ENCODE measurements at regions not wholly inside any gene's neighbourhood (a gene's known extent, or its start where the extent isn't known, plus 50 kb on each side); places are given as distances from the start of the nearest gene placed in this dataset.

GRCh38 chr2:128554151-128554769 lies 235.6 kb upstream of the HS6ST1 start:
- DNase-seq (ENCODE audit: low read depth, low spot score), result no peak
- peaks cover 6% of the 10 kb centered on the region for H3K9me3 ChIP-seq (ENCODE audit: control insufficient read depth, insufficient read depth, low read length)
- no peak overlapping the region for H3K27ac ChIP-seq (ENCODE audit: low read depth, low read length)
- CTCF ChIA-PET, result no interaction called here
- H3K4me3 ChIP-seq (ENCODE audit: low read depth, low read length), result no peak overlapping the region
- H3K27me3 ChIP-seq (ENCODE audit: control insufficient read depth, insufficient read depth, low read length), result no peaks in the 10 kb centered on the region
- TF ChIP-seq CTCF (IDR thresholded peaks at IDR 0.05; ENCODE audit: low read depth, low read length), result no peak
- POLR2A ChIA-PET, result no interaction called here

GRCh38 chr2:128555433-128555832 lies 236.8 kb upstream of the HS6ST1 start:
- ChIA-PET POLR2A (no interaction called here), CTCF (interaction anchor here (0.5 kb wide), 1 partner anchor 8 kb away, joined by 5 read pairs; no protein-coding TSS in a partner anchor)
- Histone ChIP-seq H3K9me3 (ENCODE audit: control insufficient read depth, insufficient read depth, low read length) (peaks cover 6% of the 10 kb centered on the region), H3K27me3 (ENCODE audit: control insufficient read depth, insufficient read depth, low read length) (no peaks in the 10 kb centered on the region), H3K4me3 (ENCODE audit: low read depth, low read length) (no peak overlapping the region), H3K27ac (ENCODE audit: low read depth, low read length) (no peak overlapping the region)
- TF ChIP-seq CTCF (IDR thresholded peaks at IDR 0.05; ENCODE audit: low read depth, low read length), result no peak
- no peak for DNase-seq (ENCODE audit: low read depth, low spot score)

GRCh38 chr2:128556089-128556488 lies 237.4 kb upstream of the HS6ST1 start:
- ChIA-PET CTCF (no interaction called here), POLR2A (interaction anchor here (0.6 kb wide), 1 partner anchor 142 kb away, joined by 10 read pairs; no protein-coding TSS in a partner anchor)
- no peaks in the 10 kb centered on the region for H3K27me3 ChIP-seq (ENCODE audit: control insufficient read depth, insufficient read depth, low read length)
- H3K4me3 ChIP-seq (ENCODE audit: low read depth, low read length), result no peak overlapping the region
- no peak for DNase-seq (ENCODE audit: low read depth, low spot score)
- no peak overlapping the region for H3K27ac ChIP-seq (ENCODE audit: low read depth, low read length)
- H3K9me3 ChIP-seq (ENCODE audit: control insufficient read depth, insufficient read depth, low read length), result peaks cover 6% of the 10 kb centered on the region
- TF ChIP-seq CTCF (IDR thresholded peaks at IDR 0.05; ENCODE audit: low read depth, low read length), result no peak

GRCh38 chr2:128556633-128557032 lies 238.0 kb upstream of the HS6ST1 start:
- Histone ChIP-seq H3K4me3 (ENCODE audit: low read depth, low read length) (no peak overlapping the region), H3K27me3 (ENCODE audit: control insufficient read depth, insufficient read depth, low read length) (no peaks in the 10 kb centered on the region), H3K27ac (ENCODE audit: low read depth, low read length) (no peak overlapping the region), H3K9me3 (ENCODE audit: control insufficient read depth, insufficient read depth, low read length) (peaks cover 6% of the 10 kb centered on the region)
- ChIA-PET POLR2A (interaction anchor here (0.6 kb wide), 1 partner anchor 141 kb away, joined by 10 read pairs; no protein-coding TSS in a partner anchor), CTCF (no interaction called here)
- TF ChIP-seq CTCF (IDR thresholded peaks at IDR 0.05; ENCODE audit: low read depth, low read length), result no peak
- DNase-seq (ENCODE audit: low read depth, low spot score), result no peak

GRCh38 chr2:128557069-128557468 lies 238.4 kb upstream of the HS6ST1 start:
- no peak overlapping the region for H3K4me3 ChIP-seq (ENCODE audit: low read depth, low read length)
- CTCF ChIA-PET, result no interaction called here

More at GRCh38 chr2:128557069-128557468, 238.4 kb upstream of the HS6ST1 start:
- H3K27ac ChIP-seq (ENCODE audit: low read depth, low read length), result no peak overlapping the region
- peaks cover 6% of the 10 kb centered on the region for H3K9me3 ChIP-seq (ENCODE audit: control insufficient read depth, insufficient read depth, low read length)
- TF ChIP-seq CTCF (IDR thresholded peaks at IDR 0.05; ENCODE audit: low read depth, low read length), result no peak
- no peak for DNase-seq (ENCODE audit: low read depth, low spot score)
- no peaks in the 10 kb centered on the region for H3K27me3 ChIP-seq (ENCODE audit: control insufficient read depth, insufficient read depth, low read length)
- POLR2A ChIA-PET, result interaction anchor here (0.6 kb wide), 1 partner anchor 141 kb away, joined by 10 read pairs; no protein-coding TSS in a partner anchor

All from AG04450 (cell line).